Stimulated activated CD4-positive, alpha-beta T cell treated with anti-CD3 and anti-CD28 coated beads, Interleukin-12 subunit alpha, Interleukin-12 subunit beta, amount 100 ng/mL, for 24 hours (primary cell): ENCODE measurements at regions not wholly inside any gene's neighbourhood (a gene's known extent, or its start where the extent isn't known, plus 50 kb on each side); places are given as distances from the start of the nearest gene placed in this dataset.
"Not testable (repeated sequence)": the region's sequence is repeated elsewhere in the genome, so short reads cannot be mapped to it uniquely, and the experiment has no call there.

Experiments used
- DNase-seq, 2 experiments: peaks; one replicate each; pipeline ENCODE4 v3.0.0-alpha.2; 2020; ENCODE audit warnings: low read depth in 2 of 2

DNA sequence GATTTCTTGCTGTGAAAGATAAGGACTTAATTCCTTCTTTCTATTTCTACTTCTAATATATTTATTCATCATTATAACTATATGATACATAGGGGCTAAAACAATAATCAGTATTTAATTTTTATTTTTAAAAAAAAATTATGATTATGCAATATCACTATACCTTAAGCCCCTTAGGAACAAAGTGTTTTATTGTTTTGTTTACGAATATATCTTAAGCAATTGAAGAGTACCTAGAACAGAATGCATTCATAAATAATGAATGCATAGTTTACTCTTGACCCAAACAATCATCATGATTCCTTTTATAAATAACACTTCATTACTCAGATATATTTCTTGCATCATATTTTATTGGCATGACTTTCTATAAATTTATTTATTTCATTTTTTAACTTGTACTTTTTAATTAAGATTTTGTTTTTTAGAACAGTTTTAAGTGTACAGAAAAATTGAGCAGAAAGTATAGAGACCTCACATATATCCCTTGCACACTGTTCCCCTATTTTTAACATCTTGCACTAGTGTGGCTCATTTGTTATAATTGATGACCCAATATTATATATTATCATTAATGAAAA lies 339.9 kb upstream of the SPRY2 start:
- no peak for DNase-seq

DNA sequence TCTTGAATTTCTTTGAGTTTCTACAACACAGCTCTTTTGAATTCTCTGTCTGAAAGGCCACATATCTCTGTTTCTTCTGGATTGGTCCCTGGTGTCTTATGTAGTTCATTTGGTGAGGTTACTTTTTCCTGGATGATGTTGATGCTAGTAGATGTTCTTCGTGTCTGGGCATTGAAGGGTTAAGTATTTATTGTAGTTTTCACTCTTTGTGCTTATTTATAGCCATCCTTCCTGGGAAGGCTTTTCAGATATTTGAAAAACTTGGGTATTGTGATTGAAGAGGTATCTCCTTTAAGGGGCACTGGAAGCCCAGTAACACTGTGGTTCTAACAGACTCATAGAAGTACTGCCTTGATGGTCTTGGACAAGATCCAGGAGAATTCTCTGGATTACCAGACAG lies 338.5 kb upstream of the SPRY2 start:
- no peak for DNase-seq

DNA sequence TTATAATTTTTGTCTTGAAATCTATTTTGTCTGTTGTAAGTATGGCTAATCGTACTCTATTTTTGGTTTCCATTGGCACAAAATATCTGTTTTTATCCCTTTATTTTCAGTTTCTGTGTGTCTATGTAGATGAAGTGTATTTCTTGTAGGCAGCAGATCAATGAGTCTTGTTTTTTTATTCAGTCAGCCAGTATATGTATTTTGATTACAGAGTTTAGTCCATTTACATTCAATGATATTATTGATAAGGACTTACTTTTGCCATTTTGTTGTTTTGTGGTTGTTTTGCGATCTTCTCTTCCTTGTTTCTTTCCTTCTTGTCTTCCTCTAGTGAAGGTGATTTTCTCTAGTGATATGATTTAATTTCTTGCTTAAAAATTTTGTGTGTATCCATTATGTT lies 336.3 kb upstream of the SPRY2 start:
- no peak for DNase-seq

DNA sequence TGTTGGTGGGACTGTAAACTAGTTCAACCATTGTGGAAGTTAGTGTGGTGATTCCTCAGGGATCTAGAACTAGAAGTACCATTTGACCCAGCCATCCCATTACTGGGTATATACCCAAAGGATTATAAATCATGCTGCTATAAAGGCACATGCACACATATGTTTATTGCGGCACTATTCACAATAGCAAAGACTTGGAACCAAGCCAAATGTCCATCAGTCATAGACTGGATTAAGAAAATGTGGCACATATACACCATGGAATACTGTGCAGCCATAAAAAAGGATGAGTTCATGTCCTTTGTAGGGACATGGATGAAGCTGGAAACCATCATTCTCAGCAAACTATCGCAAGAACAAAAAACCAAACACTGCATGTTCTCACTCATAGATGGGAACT lies 334.5 kb upstream of the SPRY2 start:
- not testable (repeated sequence) for DNase-seq

DNA sequence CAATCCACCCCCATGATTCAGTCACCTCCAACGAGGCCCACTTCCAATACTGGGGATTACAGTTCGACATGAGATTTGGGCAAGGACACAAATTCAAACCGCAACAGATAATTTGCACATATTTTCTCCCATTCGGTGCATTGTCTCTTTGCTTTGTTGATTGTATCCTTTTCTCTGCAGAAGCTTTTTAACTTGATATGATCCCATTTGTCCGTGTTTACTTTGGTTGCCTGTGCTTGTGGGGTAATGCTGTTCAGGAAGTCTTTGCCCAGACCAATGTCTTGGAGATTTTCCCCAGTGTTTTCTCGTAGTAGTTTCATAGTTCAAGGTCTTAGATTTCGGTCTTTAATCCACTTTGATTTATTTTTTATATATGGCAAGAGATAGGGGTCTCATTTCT lies 330.8 kb upstream of the SPRY2 start:
- DNase-seq, result no peak

DNA sequence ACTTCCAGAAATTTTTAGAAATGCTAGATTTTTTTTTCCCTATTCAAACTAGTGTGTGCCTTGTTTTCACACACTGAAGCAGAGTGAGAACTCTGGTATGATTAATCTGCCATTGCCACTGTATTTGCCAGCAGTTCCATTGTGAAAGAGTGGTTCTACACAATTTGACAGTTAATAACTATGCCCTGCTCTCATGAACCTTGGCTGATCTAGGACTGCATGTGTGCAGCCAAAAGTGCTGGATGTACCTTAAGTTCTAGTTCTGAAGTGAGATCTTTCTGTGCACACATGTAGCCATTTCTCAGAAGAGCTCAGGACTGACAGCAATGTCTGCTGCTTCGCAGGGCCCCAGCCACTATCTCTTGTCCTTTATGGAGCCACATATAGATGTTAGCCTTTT lies 328.2 kb upstream of the SPRY2 start:
- no peak for DNase-seq

DNA sequence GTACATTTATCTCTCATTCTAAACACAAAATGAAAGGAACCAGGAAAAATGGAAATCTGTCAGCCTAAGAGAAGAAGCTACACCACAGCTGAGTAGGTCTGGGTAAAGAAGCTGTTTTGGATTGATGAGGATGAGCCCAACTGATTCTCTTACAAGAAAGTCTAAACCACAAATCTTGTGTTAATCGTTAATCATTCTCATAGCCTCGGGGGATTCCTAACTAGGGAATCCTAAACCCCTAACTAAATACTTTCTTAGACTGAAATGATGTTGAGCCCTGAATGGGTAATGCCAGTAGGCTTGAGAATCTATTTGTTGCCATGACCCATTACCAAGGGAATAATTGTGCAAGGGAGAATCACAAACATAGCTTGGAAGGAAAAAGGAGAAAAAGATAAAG lies 327.5 kb upstream of the SPRY2 start:
- DNase-seq, result no peak

DNA sequence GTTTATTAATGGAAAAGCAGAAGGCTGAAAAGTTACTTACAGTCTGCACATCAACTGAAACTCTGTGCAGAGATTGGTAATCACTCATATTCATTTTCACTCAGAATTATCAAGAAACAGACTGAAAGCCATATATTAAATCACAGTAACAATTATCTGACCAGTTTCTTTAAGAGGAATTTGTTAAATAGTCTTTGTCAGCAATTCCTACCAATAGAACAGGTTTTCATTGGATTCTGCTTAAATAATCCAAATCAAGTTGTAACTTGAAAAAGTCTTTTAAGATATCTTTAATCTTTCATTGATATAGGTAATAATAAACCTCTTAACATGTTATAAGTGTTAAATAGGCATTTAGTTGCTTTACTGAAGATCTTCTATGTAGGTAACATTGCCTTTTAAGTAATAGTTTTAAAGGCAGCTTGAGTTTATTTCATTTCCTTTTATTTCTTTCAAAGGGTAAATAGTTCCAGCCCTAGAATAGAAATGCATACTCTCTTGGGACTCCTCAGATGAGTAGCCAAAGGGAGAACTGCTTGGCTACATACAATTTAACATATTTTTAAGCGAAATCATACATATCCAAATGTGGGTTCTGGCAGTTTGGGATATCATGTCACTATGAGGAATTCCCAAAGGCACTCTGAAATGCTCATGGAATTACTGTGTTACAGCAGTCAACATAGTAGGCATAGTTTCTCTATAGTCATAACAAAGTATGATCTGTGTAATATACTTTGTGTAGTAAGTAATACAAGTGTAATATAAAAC lies 326.0 kb upstream of the SPRY2 start:
- no peak for DNase-seq

DNA sequence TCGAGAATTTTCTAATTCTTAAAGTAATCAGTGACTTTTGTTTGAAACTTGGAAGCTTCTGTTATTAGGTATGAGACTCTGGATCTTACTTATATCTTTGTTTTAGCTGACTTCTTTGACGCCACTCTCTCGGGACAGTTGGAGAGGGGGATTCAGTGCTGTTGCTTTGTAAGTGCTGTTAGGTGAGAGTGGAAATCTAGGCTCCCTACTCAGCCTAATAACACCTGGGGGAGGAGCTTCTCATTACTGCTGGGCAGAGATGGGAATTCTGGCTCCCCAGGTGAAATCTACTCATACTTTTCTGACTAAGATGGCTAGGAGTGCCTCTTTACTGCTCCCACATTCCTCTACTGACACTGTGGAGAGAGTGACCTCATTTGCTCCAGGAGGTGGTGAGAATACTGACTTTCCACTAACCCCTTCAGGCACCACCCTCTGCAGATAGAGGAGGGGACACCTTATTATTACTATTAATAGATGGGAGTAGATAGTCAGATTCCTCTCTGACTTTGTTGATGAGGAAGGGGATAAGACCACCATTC lies 324.9 kb upstream of the SPRY2 start:
- no peak for DNase-seq

DNA sequence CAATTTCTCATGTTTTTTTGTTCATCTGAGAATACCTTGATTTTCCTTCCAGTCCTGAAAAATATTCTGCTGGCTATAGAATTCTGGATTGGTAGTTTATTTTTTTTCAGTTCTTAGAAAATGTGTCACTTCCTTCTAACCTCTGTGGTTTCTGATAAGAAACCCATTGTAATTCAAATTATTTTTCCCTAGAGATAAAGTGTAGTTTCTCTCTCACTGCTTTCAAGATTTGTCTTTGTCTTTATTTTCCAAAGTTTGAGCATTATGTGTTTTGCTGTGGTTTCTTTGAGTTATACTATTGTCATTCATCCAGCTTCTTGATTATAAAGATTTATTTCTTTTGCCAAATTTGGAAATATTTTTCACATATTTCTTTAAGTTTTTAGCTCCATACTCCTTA lies 324.0 kb upstream of the SPRY2 start:
- no peak for DNase-seq

DNA sequence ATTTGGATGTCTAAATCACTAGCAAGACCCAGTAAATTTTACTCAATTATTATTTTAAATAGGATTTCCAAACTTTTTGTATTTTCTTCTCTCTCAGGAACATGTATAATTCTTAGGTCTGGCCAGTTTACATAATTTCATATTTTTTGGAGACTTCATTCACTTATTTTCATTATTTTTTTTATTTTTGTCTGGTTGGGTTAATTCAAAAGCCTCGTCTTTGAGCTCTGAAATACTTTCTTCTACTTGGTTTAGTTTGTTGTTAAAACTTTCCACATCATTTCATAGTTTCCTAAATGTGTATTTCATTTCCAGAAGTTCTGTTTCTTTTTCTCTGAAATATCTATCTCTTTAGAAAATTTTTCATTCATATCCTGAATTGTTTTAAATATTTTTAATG lies 322.9 kb upstream of the SPRY2 start:
- no peak for DNase-seq

DNA sequence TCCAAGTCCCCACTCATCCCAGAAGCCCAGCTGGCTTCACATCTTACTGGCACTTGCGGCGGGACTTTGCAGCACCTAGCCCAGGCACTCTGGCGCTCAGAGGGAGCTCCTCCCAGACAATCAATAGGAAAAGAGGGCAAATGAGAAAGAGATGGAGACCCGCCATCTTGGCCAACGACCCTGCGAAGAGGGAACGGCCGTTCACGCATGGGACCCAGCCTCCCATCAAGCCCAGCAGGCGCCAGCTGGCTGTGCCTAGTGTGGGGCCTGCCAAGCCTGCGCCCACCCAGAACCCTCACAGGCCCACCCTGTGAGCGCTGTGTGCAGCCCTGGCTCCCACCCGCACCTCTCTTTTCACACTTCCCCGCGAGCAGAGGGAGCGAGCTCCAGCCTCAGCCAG lies 317.8 kb upstream of the SPRY2 start:
- no peak for DNase-seq

DNA sequence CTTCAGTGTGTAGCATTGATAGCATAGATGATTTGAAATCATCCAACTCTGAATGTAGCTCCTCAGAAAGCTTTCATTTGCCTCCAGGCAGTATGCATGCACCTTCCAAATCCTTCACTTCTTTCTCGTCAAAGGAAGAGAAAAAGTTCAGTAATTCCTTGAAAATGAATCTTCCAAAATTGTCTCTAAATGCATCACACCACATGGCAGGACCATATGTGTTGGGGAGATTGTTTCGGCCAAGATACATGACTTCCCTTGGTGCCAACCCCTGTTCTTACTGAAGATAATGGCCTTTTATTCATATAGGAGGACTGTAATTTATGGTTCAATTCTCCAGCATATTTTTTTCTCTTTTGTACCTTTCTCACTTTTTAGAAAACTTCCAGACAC lies 315.6 kb upstream of the SPRY2 start:
- no peak for DNase-seq

DNA sequence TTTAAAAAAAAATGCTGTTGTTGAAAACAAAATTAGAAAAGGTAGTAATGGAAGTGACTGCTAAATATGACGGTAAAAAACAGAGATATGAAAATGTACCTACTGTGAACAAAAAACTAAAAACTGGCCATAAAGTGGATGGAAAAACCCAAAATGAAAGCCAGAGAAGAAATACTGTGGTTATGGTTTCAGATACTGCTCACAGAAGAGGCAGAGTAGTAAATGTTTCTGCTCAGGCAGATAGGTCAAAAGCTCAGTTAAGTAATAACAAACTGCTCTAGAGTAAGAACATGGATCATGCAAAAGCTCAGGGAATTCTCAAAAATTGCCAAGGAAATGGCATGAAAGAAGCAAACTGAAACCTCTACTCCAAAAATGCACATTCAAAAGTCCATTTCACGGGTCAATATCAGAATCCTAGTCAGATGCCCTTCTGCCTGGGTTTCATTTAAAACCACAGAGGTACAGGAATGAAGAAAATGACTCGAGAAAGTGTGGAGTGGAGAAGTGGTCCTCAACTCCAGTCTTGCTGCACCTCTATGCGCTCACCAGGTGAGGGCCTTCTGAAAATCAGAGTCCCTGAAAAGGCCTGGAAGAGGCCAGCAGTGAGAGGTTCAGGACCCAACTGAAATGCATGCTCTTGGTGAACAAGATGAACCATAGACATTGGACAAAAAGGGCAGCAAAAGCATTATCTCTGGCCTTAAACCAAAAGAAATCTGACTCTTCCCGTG lies 315.0 kb upstream of the SPRY2 start:
- DNase-seq, result no peak

DNA sequence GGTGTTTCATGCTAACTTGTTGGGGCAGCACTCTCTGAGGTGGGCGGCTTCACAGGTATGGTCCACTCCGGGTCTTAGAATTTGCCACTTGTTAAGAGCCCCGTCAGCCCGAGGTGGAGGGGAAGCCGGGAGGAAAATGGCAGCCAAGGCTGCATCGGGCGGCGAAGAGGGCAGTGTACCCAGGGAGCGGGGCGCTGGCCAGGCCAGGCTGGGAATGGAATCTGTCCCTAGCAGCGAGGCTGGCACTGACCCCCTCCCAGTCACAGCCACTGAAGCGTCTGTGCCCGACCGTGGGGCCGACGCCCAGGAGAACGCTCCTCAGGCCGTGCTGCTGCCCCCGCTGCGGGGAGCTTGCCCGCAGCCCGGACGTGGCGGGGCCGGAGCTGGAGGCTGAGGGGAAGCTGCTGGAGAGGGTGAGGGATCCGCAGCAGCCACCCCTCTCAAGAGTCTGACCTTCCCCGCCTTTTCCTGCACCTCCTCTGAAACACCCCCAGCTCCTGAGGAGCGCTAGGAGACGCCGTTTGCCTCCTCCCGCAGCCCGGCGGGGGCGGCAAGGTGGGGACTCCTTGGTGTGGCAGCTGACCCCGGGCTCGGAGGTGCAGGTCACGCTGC lies 313.8 kb upstream of the SPRY2 start:
- DNase-seq, result no peak

DNA sequence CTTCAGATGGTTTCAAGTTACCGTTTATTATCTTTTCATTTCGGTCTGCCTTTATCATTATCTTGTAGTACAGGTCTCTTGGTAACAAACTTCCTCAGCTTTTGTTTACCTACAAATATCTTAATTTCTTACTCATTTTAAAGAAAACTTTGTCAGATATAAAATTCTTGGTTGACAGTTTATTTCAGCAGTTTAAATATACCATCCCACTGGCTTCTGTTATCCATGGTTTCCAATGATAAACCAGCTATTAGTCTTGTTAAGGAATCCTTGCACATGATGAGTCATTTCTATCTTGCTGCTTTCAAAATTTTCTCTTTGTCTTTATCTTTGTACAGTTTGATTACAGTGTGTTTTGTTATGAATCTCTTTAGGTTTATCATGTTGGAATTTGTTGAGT lies 308.3 kb upstream of the SPRY2 start:
- DNase-seq, result no peak

DNA sequence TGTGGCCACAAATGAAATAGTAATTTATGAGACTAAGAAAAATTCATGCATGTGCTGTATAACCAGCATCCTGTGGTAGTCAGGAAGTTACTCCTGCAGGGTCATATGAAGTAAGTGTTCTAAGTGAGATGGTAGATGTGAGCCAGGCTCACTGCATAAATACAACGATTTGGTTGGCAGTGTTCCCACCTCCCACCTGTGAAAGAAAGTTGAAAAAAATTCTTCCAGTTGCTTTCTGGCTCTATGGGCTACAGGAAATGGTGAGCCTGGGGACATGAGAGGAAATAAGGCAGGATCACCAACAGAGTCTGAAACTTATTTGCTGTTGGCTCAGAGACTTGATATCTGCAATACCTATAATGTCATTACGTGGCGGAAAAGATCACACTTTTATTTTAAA lies 301.7 kb upstream of the SPRY2 start:
- DNase-seq, result no peak

DNA sequence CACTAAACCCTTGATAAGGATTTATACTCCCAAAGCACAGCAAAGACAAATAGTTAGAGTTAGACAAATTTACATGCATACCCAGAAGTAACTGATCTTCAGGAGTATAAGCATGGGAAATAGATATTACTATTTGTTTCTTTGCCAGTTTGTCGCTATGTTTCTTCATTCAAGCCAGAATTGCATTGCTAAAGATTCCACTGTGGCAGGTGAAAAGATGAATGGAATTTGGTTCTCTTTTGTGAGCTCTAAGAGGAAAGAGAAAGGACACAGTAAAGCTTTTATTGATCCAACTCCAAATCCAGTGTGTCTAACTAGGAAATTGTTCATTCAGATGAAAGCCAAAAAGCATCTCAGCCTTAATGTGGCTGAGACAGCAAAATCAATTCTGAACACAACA lies 292.3 kb upstream of the SPRY2 start:
- DNase-seq, result no peak

DNA sequence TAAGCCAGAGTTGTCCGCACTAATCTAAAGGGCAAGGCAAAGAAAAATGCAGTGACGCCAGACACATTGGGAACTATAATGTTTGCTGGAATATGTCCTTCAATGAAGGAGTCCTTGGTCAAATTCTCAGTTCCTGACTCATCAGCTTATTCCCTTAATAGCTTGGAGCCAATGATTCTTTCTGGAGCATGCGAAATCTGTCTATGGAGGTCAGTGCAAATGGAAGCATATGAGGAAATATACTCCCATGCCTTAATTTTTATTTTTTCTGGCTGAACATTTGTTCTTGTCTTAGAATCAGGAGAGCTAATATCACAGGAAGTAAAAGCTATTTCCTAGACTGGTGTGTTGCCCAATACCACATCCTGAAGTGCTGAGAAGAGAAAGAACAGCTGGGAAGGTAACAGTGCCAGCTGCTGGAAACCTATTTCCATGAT lies 289.8 kb upstream of the SPRY2 start:
- no peak for DNase-seq

DNA sequence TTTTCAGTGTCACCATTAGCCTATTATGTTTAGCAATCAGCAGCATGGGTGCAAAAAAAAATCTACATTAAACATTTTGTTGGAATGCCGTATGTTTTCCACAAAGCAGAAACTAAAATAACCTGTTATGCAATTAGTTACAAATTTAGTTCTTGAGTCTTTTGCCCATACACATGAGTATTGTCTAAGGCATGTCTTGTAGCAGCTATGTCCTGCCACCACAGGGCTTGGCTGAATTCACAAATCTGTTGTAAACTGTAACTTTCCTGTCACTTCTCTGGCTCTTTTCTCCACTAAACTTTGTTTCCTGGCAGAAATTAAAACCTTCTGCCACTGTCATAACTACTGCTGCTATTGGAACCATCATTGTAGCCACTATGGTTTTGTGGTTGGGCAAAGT lies 277.9 kb upstream of the SPRY2 start:
- no peak for DNase-seq

DNA sequence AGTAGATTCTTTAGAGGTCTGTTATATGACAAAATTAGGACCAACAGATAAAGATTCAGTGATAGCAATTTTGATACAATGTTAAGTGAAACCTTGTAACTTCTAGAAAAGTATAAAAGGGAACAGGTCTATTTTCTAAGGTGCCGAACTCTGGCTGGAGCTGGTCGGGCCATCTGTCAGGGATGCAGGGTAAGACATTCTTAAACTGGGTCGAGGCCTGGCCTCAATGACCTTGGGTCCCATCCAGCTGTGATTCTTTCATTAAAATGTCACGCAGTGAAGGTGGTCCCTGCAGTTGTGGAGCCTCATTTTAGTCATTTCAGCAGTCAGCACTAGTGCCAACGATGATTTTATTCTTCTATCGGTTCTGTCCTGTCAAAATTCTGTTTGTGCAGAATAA lies 271.9 kb upstream of the SPRY2 start:
- no peak for DNase-seq

DNA sequence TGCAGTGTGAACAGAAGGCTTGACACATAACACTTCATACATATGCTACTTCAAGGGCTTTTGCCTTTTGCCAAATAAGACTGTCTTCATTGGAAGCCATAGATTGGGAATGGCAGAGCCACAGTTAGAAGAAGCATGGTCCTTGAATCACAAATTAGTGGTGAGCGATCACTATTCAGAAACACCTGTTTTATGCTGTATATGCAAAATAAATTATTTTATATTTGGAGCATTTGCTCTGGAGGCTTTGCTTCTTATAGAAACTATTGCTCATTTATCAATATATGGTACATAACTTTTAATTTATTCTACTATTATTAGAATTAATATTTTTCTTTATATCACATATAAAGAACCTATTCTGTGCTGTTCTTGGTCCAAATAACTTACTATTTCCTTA lies 270.4 kb upstream of the SPRY2 start:
- DNase-seq, result no peak

DNA sequence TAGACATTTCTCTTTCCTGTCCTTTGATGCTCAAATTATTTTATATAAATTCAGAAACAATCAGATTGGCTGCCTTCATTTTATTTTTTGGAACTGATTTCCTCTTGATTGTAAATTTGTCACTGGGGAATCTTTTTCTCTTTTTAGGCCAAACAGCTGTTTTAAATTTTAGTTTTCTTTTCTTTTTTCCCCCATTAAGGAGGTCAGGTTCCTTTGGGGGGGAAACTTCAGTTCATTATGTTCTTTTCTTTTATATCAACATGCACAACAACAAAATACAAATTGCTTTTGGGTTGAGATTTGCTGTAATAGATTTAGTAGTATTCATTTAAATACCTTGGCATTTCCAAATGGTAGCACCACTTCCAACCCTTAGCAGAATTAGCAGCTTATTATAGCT lies 264.8 kb upstream of the SPRY2 start:
- DNase-seq, result no peak
